ENCODE measurements at regions not wholly inside any gene's neighbourhood (a gene's known extent, or its start where the extent isn't known, plus 50 kb on each side); places are given as distances from the start of the nearest gene placed in this dataset.

GRCh38 chr5:147057051-147057450 lies 177.8 kb upstream of the STK32A start:
- intact Hi-C loops (cut with DNase I) = no loop called here
- Histone ChIP-seq H3K27ac (no peak overlapping the region), H3K9me3 (no peaks in the 10 kb centered on the region), H3K27me3 (peaks cover 0 to 32% (median 0%) of the 10 kb centered on the region in 9 donors), H3K4me1 (no peaks in the 10 kb centered on the region), H3K36me3 (no peaks in the 10 kb centered on the region), H3K4me3 (no peak overlapping the region)
- WGBS, 4 donors = 59 to 78% (median 73%) methylated on average over 1 of the region's 1 CpG
- no peak for TF ChIP-seq CTCF (IDR thresholded peaks at IDR 0.05)
- TF ChIP-seq POLR2A (IDR thresholded peaks at IDR 0.05) = no peak
- ATAC-seq (no peak), DNase-seq (no peak)

GRCh38 chr5:147061431-147061830 lies 173.4 kb upstream of the STK32A start:
- Histone ChIP-seq H3K4me1 (no peaks in the 10 kb centered on the region), H3K9me3 (no peaks in the 10 kb centered on the region), H3K27ac (no peak overlapping the region), H3K4me3 (no peak overlapping the region), H3K27me3 (peaks cover 0 to 24% (median 0%) of the 10 kb centered on the region in 9 donors), H3K36me3 (no peaks in the 10 kb centered on the region)
- ATAC-seq = no peak
- TF ChIP-seq POLR2A (IDR thresholded peaks at IDR 0.05) = no peak
- no peak for TF ChIP-seq CTCF (IDR thresholded peaks at IDR 0.05)
- 38 to 48% (median 41%) methylated on average over 4 of the region's 4 CpGs for WGBS, 4 donors
- DNase-seq = no peak
- intact Hi-C loops (cut with DNase I) = no loop called here

- ATAC-seq (no peak), DNase-seq (no peak)
- H3K36me3 ChIP-seq = no peaks in the 10 kb centered on the region
- H3K9me3 ChIP-seq = peaks cover 0 to 5% (median 0%) of the 10 kb centered on the region in 12 donors
- no peak overlapping the region for H3K27ac ChIP-seq
- peaks cover 0 to 19% (median 0%) of the 10 kb centered on the region in 9 donors for H3K27me3 ChIP-seq
- no peak overlapping the region for H3K4me3 ChIP-seq
- no peaks in the 10 kb centered on the region for H3K4me1 ChIP-seq
- WGBS, 4 donors = 72 to 78% (median 73%) methylated on average over 4 of the region's 4 CpGs
- intact Hi-C loops (cut with DNase I) = no loop called here
- TF ChIP-seq CTCF (IDR thresholded peaks at IDR 0.05) (no peak), POLR2A (IDR thresholded peaks at IDR 0.05) (no peak)
These were observed 172.4 kb upstream of the STK32A start for GRCh38 chr5:147062427-147062826.

- no peaks in the 10 kb centered on the region for H3K36me3 ChIP-seq
- ATAC-seq = no peak
- TF ChIP-seq POLR2A (IDR thresholded peaks at IDR 0.05) = no peak
- no peak for TF ChIP-seq CTCF (IDR thresholded peaks at IDR 0.05)
- H3K9me3 ChIP-seq = peaks cover 0 to 5% (median 0%) of the 10 kb centered on the region in 12 donors
- H3K4me1 ChIP-seq = no peaks in the 10 kb centered on the region
- 72 to 84% (median 82%) methylated on average over 2 of the region's 2 CpGs for WGBS, 4 donors
- DNase-seq = no peak
- intact Hi-C loops (cut with DNase I) = no loop called here
- peaks cover 0 to 14% (median 0%) of the 10 kb centered on the region in 9 donors for H3K27me3 ChIP-seq
- H3K4me3 ChIP-seq = no peak overlapping the region
- no peak overlapping the region for H3K27ac ChIP-seq
These were observed 170.9 kb upstream of the STK32A start for GRCh38 chr5:147063943-147064342.
